IPS-18c (cell line): ENCODE measurements at regions not wholly inside any gene's neighbourhood (a gene's known extent, or its start where the extent isn't known, plus 50 kb on each side); places are given as distances from the start of the nearest gene placed in this dataset.

Source experiments
- H3K4me3 ChIP-seq: 2 replicates; pipeline ENCODE4 v1.7.0; 2013; ENCODE audit warnings: low read depth, mild to moderate bottlenecking, low read length, moderate library complexity; ENCODE audit not compliant: insufficient read depth
- H3K9me3 ChIP-seq: one replicate; pipeline ENCODE4 v1.6.1; 2013; ENCODE audit warnings: mild to moderate bottlenecking, low read length, moderate library complexity; ENCODE audit not compliant: control insufficient read depth, insufficient read depth

GRCh38 chr11:69968396-69969347, 109.4 kb upstream of the ANO1 start:
- Histone ChIP-seq H3K4me3 (no peak overlapping the region), H3K9me3 (no peaks in the 10 kb centered on the region)

GRCh38 chr11:69969890-69970784, 108.0 kb upstream of the ANO1 start:
- H3K4me3 ChIP-seq: no peak overlapping the region
- no peaks in the 10 kb centered on the region for H3K9me3 ChIP-seq

GRCh38 chr11:69970785-69971535, 107.2 kb upstream of the ANO1 start:
- H3K9me3 ChIP-seq: no peaks in the 10 kb centered on the region
- no peak overlapping the region for H3K4me3 ChIP-seq

GRCh38 chr11:69971741-69972140, 106.4 kb upstream of the ANO1 start:
- no peak overlapping the region for H3K4me3 ChIP-seq
- H3K9me3 ChIP-seq: no peaks in the 10 kb centered on the region

GRCh38 chr11:69972351-69972802, 105.7 kb upstream of the ANO1 start:
- no peaks in the 10 kb centered on the region for H3K9me3 ChIP-seq
- no peak overlapping the region for H3K4me3 ChIP-seq

GRCh38 chr11:69974528-69974927, 103.6 kb upstream of the ANO1 start:
- Histone ChIP-seq H3K4me3 (no peak overlapping the region), H3K9me3 (no peaks in the 10 kb centered on the region)

- Histone ChIP-seq H3K4me3 (no peak overlapping the region), H3K9me3 (no peaks in the 10 kb centered on the region)
Observed at GRCh38 chr11:69975822-69976221, 102.3 kb upstream of the ANO1 start.

GRCh38 chr11:69976794-69977193, 101.3 kb upstream of the ANO1 start:
- H3K9me3 ChIP-seq: no peaks in the 10 kb centered on the region

GRCh38 chr11:69977951-69978350, 100.2 kb upstream of the ANO1 start:
- Histone ChIP-seq H3K9me3 (no peaks in the 10 kb centered on the region), H3K4me3 (no peak overlapping the region)

More at GRCh38 chr11:69976794-69977193, 101.3 kb upstream of the ANO1 start:
- no peak overlapping the region for H3K4me3 ChIP-seq

- Histone ChIP-seq H3K4me3 (no peak overlapping the region), H3K9me3 (no peaks in the 10 kb centered on the region)
Observed at GRCh38 chr11:69978841-69979614, 99.1 kb upstream of the ANO1 start.

- Histone ChIP-seq H3K9me3 (no peaks in the 10 kb centered on the region), H3K4me3 (no peak overlapping the region)
Observed at GRCh38 chr11:69979632-69980031, 98.5 kb upstream of the ANO1 start.

GRCh38 chr11:69981119-69981784, 96.9 kb upstream of the ANO1 start:
- Histone ChIP-seq H3K9me3 (no peaks in the 10 kb centered on the region), H3K4me3 (no peak overlapping the region)

- Histone ChIP-seq H3K9me3 (no peaks in the 10 kb centered on the region), H3K4me3 (no peak overlapping the region)
Observed at GRCh38 chr11:69982690-69983570, 95.2 kb upstream of the ANO1 start.

- H3K4me3 ChIP-seq: no peak overlapping the region
Observed at GRCh38 chr11:69983571-69983877, 94.6 kb upstream of the ANO1 start.

GRCh38 chr11:69983897-69984438, 94.1 kb upstream of the ANO1 start:
- Histone ChIP-seq H3K4me3 (no peak overlapping the region), H3K9me3 (no peaks in the 10 kb centered on the region)

More at GRCh38 chr11:69983571-69983877, 94.6 kb upstream of the ANO1 start:
- no peaks in the 10 kb centered on the region for H3K9me3 ChIP-seq
